ENCODE measurements at regions not wholly inside any gene's neighbourhood (a gene's known extent, or its start where the extent isn't known, plus 50 kb on each side); places are given as distances from the start of the nearest gene placed in this dataset.

DNA sequence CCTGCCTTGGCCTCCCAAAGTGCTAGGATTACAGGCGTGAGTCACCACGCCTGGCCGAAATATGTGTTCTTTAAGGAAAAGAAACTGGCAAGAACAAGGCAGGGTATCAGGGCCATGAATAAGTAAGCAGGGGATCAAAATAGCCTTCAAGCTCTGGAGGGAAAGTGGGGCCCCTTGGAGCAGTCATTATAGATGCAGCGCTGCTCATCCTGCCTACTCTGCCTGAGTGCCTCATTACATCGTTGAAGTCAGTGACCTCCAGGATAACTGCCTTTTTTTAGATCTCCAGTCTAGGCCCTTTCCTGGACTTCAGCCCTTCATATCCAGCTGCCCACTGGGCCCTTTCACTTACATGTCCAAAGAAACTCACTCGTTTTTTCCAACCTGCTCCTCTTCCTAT lies 69.8 kb upstream of the PPM1B start:
- no peak for TF ChIP-seq EZH2 (IDR thresholded peaks at IDR 0.05; ENCODE audit: borderline replicate concordance, low read length)
- TF ChIP-seq, protein P1, sequence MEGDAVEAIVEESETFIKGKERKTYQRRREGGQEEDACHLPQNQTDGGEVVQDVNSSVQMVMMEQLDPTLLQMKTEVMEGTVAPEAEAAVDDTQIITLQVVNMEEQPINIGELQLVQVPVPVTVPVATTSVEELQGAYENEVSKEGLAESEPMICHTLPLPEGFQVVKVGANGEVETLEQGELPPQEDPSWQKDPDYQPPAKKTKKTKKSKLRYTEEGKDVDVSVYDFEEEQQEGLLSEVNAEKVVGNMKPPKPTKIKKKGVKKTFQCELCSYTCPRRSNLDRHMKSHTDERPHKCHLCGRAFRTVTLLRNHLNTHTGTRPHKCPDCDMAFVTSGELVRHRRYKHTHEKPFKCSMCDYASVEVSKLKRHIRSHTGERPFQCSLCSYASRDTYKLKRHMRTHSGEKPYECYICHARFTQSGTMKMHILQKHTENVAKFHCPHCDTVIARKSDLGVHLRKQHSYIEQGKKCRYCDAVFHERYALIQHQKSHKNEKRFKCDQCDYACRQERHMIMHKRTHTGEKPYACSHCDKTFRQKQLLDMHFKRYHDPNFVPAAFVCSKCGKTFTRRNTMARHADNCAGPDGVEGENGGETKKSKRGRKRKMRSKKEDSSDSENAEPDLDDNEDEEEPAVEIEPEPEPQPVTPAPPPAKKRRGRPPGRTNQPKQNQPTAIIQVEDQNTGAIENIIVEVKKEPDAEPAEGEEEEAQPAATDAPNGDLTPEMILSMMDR (conservative IDR thresholded peaks at IDR 0.05 in 1 of 2, IDR thresholded peaks at IDR 0.05 in 1 of 2; ENCODE audit: extremely low read depth in 1 of 2, insufficient read depth in 1 of 2, low read depth in 1 of 2, low read length in 2 of 2): no peak

Measured in mammary epithelial cell (primary cell).